Fibroblast of mammary gland (primary cell): ENCODE measurements at regions not wholly inside any gene's neighbourhood (a gene's known extent, or its start where the extent isn't known, plus 50 kb on each side); places are given as distances from the start of the nearest gene placed in this dataset.
A peak's percentile ranks its signal among the peaks of the same experiment; 100 is the strongest.

ENCODE experiments used
- DNase-seq: peaks from one replicate; pipeline ENCODE4 v3.0.0-alpha.2; 2010; ENCODE audit warnings: low read depth
- H3K4me3 ChIP-seq: 2 replicates; pipeline ENCODE4 v1.5.1; 2011; ENCODE audit warnings: low read depth, mild to moderate bottlenecking, low read length, moderate library complexity; ENCODE audit not compliant: control insufficient read depth
- TF ChIP-seq, protein P1 (sequence below): conservative IDR thresholded peaks from 2 replicates; pipeline ENCODE4 v1.5.1; 2011; ENCODE audit warnings: low read depth, low read length, inconsistent platforms; ENCODE audit not compliant: control insufficient read depth, insufficient read depth

DNA sequence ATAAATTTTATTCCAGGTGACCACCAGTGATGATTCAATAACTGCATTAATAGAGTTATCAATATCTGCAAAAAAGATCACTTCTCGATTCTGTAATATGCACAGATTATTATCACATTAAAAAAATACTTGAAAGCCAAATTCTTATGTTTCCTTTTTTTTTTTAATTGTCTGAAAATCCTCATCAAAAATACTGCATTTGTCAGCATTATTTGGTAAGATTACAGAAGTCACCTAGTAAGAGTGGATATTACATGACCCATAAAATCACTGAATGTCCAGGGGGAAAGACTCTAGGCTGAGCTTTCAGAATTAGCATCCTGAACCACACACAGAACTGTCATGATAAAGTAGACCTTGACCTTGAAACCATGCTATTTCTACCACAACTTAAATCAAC, 617.2 kb upstream of the CDH7 start:
- DNase-seq: no peak
- no peak overlapping the region for H3K4me3 ChIP-seq
- TF ChIP-seq, protein P1, sequence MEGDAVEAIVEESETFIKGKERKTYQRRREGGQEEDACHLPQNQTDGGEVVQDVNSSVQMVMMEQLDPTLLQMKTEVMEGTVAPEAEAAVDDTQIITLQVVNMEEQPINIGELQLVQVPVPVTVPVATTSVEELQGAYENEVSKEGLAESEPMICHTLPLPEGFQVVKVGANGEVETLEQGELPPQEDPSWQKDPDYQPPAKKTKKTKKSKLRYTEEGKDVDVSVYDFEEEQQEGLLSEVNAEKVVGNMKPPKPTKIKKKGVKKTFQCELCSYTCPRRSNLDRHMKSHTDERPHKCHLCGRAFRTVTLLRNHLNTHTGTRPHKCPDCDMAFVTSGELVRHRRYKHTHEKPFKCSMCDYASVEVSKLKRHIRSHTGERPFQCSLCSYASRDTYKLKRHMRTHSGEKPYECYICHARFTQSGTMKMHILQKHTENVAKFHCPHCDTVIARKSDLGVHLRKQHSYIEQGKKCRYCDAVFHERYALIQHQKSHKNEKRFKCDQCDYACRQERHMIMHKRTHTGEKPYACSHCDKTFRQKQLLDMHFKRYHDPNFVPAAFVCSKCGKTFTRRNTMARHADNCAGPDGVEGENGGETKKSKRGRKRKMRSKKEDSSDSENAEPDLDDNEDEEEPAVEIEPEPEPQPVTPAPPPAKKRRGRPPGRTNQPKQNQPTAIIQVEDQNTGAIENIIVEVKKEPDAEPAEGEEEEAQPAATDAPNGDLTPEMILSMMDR: no peak

DNA sequence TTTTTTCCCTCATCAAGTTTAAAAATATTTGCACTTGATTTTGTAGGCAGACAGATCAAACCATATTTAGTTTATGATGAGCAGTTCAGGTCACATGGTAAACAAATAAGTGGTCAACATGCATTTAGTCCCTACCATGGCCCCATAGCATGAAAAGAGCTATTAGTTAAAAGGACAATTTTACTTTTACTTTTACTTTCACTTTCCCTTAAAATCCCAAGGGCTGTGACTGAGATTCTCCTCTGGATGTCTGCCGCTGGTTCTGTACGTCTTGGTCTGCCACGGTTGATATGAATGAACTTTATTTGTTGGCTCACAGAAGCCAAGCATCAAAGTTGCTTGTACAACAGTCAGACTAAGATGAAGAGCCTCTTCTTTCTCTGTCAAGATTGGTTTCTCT, 626.2 kb upstream of the CDH7 start:
- TF ChIP-seq, protein P1: no peak
- no peak overlapping the region for H3K4me3 ChIP-seq
- DNase-seq: no peak

DNA sequence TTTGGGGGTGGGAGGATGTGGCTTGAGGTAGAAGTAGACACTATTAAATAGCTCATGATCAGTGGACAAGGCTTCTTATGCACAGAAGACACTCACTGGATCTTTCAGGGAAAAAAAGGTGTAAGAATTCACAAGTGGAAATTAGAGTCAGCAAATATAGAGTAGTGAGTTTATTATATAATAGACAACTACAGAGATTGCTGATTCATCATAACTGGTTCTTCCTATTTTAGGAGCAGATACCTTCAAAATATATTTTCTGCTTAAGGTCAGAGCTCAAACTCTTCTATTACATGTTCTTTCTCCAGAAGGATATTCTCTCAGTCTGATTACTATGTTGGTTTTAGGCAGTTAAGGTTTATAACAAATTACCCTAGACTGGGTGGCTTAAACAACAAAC, 646.9 kb upstream of the CDH7 start:
- TF ChIP-seq, protein P1: no peak
- DNase-seq: no peak
- no peak overlapping the region for H3K4me3 ChIP-seq

DNA sequence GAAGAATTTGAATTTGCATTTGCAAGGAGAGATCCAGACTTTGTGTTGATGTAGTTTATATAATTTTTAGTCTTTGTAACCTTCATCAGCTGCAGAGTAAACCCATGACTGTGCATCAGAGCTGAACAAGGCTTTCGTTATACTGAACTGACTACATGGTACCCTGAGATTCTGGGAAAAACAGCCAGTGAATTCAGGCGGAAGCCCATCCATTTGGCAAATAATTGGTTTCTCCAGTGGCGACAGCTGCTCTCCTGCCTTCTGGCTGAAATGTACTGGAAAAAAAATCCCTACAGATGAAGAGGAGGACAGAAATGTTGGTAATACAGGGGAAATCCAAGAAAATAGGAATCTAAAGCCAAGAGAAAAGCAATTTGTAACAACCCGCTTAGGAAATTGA, 657.5 kb upstream of the CDH7 start:
- no peak overlapping the region for H3K4me3 ChIP-seq
- no peak for DNase-seq
- TF ChIP-seq, protein P1: no peak

DNA sequence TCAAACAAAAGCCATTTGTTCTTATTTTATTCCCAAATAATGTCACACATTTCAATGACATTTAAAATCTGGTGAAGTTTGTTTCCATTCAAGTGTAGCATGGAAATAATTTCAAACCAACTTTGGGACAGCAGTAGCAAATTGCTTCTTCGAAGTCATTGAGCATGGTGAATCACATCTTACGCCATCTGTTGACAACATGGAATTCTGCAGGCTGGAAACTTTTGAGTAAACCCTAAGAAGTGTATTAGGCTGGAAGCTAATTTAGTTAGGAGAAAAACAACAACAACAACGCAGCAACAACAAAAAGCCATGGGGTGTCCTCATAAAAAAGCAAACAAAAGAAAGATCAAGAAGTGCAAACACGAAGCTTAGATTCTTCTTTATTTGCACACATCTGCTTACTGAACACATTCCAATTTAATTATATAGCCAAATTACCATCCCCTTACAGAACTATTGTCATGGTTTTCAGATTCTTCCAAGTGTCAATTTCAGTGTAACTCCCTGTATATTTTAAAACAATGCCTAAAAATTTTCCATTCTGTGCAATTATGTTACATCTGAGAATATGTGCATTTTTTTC, 659.0 kb upstream of the CDH7 start:
- H3K4me3 ChIP-seq: no peak overlapping the region
- DNase-seq: peak; percentile 2
- TF ChIP-seq, protein P1: peak; percentile 24

DNA sequence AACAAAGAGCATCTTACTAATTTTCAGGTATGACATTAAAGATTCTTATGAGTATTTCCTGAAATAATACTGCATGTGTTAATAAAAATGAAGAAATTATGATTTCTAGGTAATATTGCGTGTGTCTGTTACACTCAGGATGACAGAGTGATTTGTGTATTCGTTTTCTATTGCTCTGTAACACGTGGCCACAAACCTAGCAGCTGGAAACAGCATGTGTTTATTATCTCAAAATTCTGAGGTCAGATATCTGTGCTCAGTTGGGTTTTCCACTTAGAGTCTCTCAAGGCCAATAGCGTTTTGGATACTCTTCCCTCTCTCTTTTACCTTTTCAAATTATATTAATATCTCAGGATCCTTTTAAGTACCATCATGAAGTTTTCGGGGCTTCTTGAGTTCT, 667.9 kb upstream of the CDH7 start:
- DNase-seq: no peak
- TF ChIP-seq, protein P1: no peak
- H3K4me3 ChIP-seq: no peak overlapping the region

DNA sequence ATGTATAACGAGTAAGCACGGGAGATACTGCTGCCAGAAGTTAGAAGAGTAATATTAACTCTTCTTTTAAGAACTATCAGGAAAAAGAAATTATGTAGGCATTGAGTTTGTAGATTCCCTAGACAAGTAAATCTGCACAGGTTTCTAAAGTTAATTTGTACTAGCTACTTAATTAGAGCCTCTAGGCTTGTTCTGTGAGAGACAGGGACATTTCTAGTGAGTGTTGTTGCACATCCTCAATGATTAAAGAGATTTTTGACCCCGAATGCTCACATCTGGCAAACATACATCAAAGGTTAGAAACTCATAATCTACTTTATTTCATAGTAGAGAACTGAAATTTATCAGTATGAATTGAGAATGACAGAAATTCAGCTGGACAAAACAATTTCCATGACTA, 669.0 kb upstream of the CDH7 start:
- no peak overlapping the region for H3K4me3 ChIP-seq
- TF ChIP-seq, protein P1: no peak
- DNase-seq: no peak
